GM18502 (cell line): ENCODE measurements at regions not wholly inside any gene's neighbourhood (a gene's known extent, or its start where the extent isn't known, plus 50 kb on each side); places are given as distances from the start of the nearest gene placed in this dataset.

Experiments
- ATAC-seq: cut with Tn5 transposase; IDR thresholded peaks from one replicate; pipeline ENCODE4 v1.9.1; 2021; ENCODE audit warnings: mild to moderate bottlenecking; ENCODE audit not compliant: unreplicated experiment, poor library complexity

GRCh38 chr16:79826732-79827475 lies 226.4 kb upstream of the MAF start:
- no peak for ATAC-seq

GRCh38 chr16:79825002-79825401 lies 224.5 kb upstream of the MAF start:
- no peak for ATAC-seq

- ATAC-seq: no peak
These were observed 223.1 kb upstream of the MAF start for GRCh38 chr16:79823639-79824038.

GRCh38 chr16:79821911-79822310 lies 221.4 kb upstream of the MAF start:
- ATAC-seq: no peak

- ATAC-seq: no peak
These were observed 215.6 kb upstream of the MAF start for GRCh38 chr16:79816081-79816497.

- ATAC-seq: no peak
These were observed 214.5 kb upstream of the MAF start for GRCh38 chr16:79815049-79815448.

GRCh38 chr16:79814124-79814523 lies 213.6 kb upstream of the MAF start:
- ATAC-seq: no peak

GRCh38 chr16:79811541-79811940 lies 211.0 kb upstream of the MAF start:
- ATAC-seq: no peak

GRCh38 chr16:79810449-79811189 lies 210.1 kb upstream of the MAF start:
- ATAC-seq: no peak

- ATAC-seq: no peak
These were observed 208.8 kb upstream of the MAF start for GRCh38 chr16:79809376-79809775.

- no peak for ATAC-seq
These were observed 208.2 kb upstream of the MAF start for GRCh38 chr16:79808731-79809130.

GRCh38 chr16:79806757-79807156 lies 206.2 kb upstream of the MAF start:
- no peak for ATAC-seq

GRCh38 chr16:79805621-79806020 lies 205.1 kb upstream of the MAF start:
- ATAC-seq: no peak

GRCh38 chr16:79801646-79802045 lies 201.1 kb upstream of the MAF start:
- ATAC-seq: no peak

GRCh38 chr16:79800016-79800608 lies 199.6 kb upstream of the MAF start:
- ATAC-seq: no peak

- no peak for ATAC-seq
These were observed 198.0 kb upstream of the MAF start for GRCh38 chr16:79798416-79799053.

GRCh38 chr16:79797486-79797885 lies 196.9 kb upstream of the MAF start:
- ATAC-seq: no peak

GRCh38 chr16:79795556-79795955 lies 195.0 kb upstream of the MAF start:
- no peak for ATAC-seq

- no peak for ATAC-seq
These were observed 194.4 kb upstream of the MAF start for GRCh38 chr16:79794941-79795340.

GRCh38 chr16:79792664-79793351 lies 192.3 kb upstream of the MAF start:
- ATAC-seq: no peak
